PFSK-1 (cell line): ENCODE measurements at regions not wholly inside any gene's neighbourhood (a gene's known extent, or its start where the extent isn't known, plus 50 kb on each side); places are given as distances from the start of the nearest gene placed in this dataset.

ENCODE experiments used
- FOXP2 ChIP-seq: optimal IDR thresholded peaks from 2 replicates; pipeline ENCODE3; 2011; ENCODE audit warnings: borderline replicate concordance, control low read depth, inconsistent platforms; ENCODE audit not compliant: insufficient read depth; ENCODE audit errors: extremely low read length, extremely low read depth
- POLR2AphosphoS5 ChIP-seq: IDR thresholded peaks from 2 replicates; pipeline ENCODE4 v1.6.1; 2012; ENCODE audit warnings: low read depth, mild to moderate bottlenecking, control low read depth, low read length, moderate library complexity
- SIN3A ChIP-seq: IDR thresholded peaks from 2 replicates; pipeline ENCODE4 v1.6.1; 2012; ENCODE audit warnings: mild to moderate bottlenecking, low read length, moderate library complexity, borderline replicate concordance; ENCODE audit not compliant: insufficient read depth
- TAF1 ChIP-seq: IDR thresholded peaks from 2 replicates; pipeline ENCODE4 v1.6.1; 2012; ENCODE audit warnings: low read length, control low read depth, borderline replicate concordance; ENCODE audit not compliant: insufficient read depth
- TF ChIP-seq, protein P1 (sequence below), 2 experiments: IDR thresholded peaks; 2 replicates each; pipeline versions ENCODE4 v1.6.1 to v1.8.0; 2011 to 2012; ENCODE audit warnings: low read depth in 2 of 2, low read length in 2 of 2, control low read depth in 1 of 2, inconsistent platforms in 1 of 2, mild to moderate bottlenecking in 1 of 2, moderate library complexity in 1 of 2; ENCODE audit not compliant: insufficient read depth in 1 of 2

- TF ChIP-seq, protein P1, sequence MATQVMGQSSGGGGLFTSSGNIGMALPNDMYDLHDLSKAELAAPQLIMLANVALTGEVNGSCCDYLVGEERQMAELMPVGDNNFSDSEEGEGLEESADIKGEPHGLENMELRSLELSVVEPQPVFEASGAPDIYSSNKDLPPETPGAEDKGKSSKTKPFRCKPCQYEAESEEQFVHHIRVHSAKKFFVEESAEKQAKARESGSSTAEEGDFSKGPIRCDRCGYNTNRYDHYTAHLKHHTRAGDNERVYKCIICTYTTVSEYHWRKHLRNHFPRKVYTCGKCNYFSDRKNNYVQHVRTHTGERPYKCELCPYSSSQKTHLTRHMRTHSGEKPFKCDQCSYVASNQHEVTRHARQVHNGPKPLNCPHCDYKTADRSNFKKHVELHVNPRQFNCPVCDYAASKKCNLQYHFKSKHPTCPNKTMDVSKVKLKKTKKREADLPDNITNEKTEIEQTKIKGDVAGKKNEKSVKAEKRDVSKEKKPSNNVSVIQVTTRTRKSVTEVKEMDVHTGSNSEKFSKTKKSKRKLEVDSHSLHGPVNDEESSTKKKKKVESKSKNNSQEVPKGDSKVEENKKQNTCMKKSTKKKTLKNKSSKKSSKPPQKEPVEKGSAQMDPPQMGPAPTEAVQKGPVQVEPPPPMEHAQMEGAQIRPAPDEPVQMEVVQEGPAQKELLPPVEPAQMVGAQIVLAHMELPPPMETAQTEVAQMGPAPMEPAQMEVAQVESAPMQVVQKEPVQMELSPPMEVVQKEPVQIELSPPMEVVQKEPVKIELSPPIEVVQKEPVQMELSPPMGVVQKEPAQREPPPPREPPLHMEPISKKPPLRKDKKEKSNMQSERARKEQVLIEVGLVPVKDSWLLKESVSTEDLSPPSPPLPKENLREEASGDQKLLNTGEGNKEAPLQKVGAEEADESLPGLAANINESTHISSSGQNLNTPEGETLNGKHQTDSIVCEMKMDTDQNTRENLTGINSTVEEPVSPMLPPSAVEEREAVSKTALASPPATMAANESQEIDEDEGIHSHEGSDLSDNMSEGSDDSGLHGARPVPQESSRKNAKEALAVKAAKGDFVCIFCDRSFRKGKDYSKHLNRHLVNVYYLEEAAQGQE (IDR thresholded peaks at IDR 0.05; ENCODE audit: insufficient read depth in 1 of 2, low read depth in 2 of 2, low read length in 2 of 2): no peak
Measured at GRCh38 chr2:105184420-105184819, 57.1 kb upstream of the GPR45 start.

DNA sequence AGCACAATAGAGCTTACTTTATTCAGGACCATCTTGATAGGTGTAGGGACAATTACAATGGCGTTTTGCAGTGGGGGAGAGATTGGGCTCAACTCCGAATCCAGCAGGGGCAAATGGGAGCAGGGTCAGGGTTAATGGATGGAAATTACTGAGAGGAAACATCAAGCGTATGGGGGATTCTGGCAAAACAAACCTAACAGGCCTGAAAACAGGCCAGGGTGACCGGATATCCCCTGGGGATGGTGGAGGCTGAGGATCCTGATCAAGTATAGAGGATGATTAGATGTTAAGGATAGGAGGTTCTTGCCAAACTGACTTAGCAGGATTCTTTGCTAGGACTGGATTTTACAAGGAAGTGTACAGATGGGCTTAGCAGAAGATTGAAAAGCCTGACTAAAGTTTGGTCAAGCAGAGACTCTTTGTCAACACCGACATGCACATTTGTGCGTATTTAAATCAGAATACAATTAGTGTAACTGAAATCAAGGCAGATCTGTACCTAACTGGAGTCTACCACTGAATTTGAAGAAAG, 54.5 kb upstream of the GPR45 start:
- no peak for TF ChIP-seq FOXP2
- no peak for TF ChIP-seq TAF1

DNA sequence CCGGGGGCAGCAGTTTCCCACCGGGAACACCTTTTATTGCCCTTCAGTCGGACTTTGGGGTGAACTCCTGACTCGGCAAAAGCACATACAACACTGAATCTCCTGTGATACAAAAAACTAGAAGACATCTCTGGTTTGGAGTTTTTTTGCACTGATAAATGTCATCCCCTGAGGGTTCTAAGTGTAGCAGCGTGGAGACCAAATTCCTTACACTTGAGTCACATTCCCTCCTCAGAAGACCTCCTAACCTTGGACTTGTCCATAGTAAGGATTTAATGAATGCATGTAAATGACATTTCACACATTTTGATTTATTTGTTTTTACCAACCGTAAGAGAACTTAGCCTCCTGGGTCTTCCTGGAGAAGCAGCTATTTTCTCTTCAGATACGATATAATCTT, 54.0 kb upstream of the GPR45 start:
- TF ChIP-seq, protein P1 (IDR thresholded peaks at IDR 0.05; ENCODE audit: insufficient read depth in 1 of 2, low read depth in 2 of 2, low read length in 2 of 2): no peak
- no peak for TF ChIP-seq SIN3A

GRCh38 chr2:105188343-105188742, 53.2 kb upstream of the GPR45 start:
- TF ChIP-seq, protein P1 (IDR thresholded peaks at IDR 0.05; ENCODE audit: insufficient read depth in 1 of 2, low read depth in 2 of 2, low read length in 2 of 2): no peak
- TF ChIP-seq SIN3A: no peak
- TF ChIP-seq FOXP2: no peak
- TF ChIP-seq POLR2AphosphoS5: no peak
- TF ChIP-seq TAF1: no peak
